ENCODE measurements at regions not wholly inside any gene's neighbourhood (a gene's known extent, or its start where the extent isn't known, plus 50 kb on each side); places are given as distances from the start of the nearest gene placed in this dataset.

- no TSS peak for BruUV-seq (replicated peaks)
- intact Hi-C loops (cut with micrococcal nuclease; ENCODE audit: unreplicated experiment) (no loop called here), in situ Hi-C loops (cut with HindIII; ENCODE audit: low pct_unique_long_range_greater_than_20kb, low sequenced_read_pairs) (no loop called here)
- Histone ChIP-seq H3K4me1 (ENCODE audit: control insufficient read depth, insufficient read depth, low read length) (peaks cover 23% of the 10 kb centered on the region), H3K9me3 (ENCODE audit: control insufficient read depth, insufficient read depth, low read depth, low read length) (no peaks in the 10 kb centered on the region), H3K4me3 (ENCODE audit: low read depth in 2 of 2, low read length in 2 of 2) (no peak overlapping the region), H3K27ac (ENCODE audit: low read length) (peak overlapping the region; percentile 91), H3K36me3 (ENCODE audit: control insufficient read depth, insufficient read depth, low read length) (no peaks in the 10 kb centered on the region), H3K27me3 (ENCODE audit: control insufficient read depth, insufficient read depth, low read length) (no peaks in the 10 kb centered on the region)
- ChIA-PET CTCF (no interaction called here), POLR2A (no interaction called here)
- no peak for DNase-seq (ENCODE audit: low read depth, low spot score)
- ATAC-seq: no peak
- TF ChIP-seq TCF7L2 (IDR thresholded peaks at IDR 0.05; ENCODE audit: low read depth, low read length) (no peak), CTCF (IDR thresholded peaks at IDR 0.05) (no peak), POLR2AphosphoS5 (IDR thresholded peaks at IDR 0.05; ENCODE audit: low read depth, low read length) (no peak), REST (IDR thresholded peaks at IDR 0.05; ENCODE audit: insufficient read depth in 1 of 2, low read depth in 2 of 2, low read length in 1 of 2) (no peak), SIN3A (IDR thresholded peaks at IDR 0.05; ENCODE audit: borderline replicate concordance, insufficient read depth, low read depth, low read length) (no peak)
Observed at GRCh38 chr10:33125111-33125510, 167.1 kb upstream of the ITGB1 start.

- CTCF ChIA-PET: interaction anchor here (0.8 kb wide), 1 partner anchor 70 kb away, joined by 3 read pairs; no protein-coding TSS in a partner anchor
- ATAC-seq: 0 out of 2 replicates have a peak, but pooled peaks have one; percentile 42
- intact Hi-C loops (cut with micrococcal nuclease; ENCODE audit: unreplicated experiment): no loop called here
Observed at GRCh38 chr10:33123680-33124079, 165.7 kb upstream of the ITGB1 start.

More at GRCh38 chr10:33123680-33124079, 165.7 kb upstream of the ITGB1 start:
- in situ Hi-C loops (cut with HindIII; ENCODE audit: low pct_unique_long_range_greater_than_20kb, low sequenced_read_pairs): no loop called here
- Histone ChIP-seq H3K4me3 (ENCODE audit: low read depth in 2 of 2, low read length in 2 of 2) (no peak overlapping the region), H3K9me3 (ENCODE audit: control insufficient read depth, insufficient read depth, low read depth, low read length) (no peaks in the 10 kb centered on the region), H3K27me3 (ENCODE audit: control insufficient read depth, insufficient read depth, low read length) (no peaks in the 10 kb centered on the region), H3K36me3 (ENCODE audit: control insufficient read depth, insufficient read depth, low read length) (no peaks in the 10 kb centered on the region), H3K4me1 (ENCODE audit: control insufficient read depth, insufficient read depth, low read length) (peaks cover 23% of the 10 kb centered on the region), H3K27ac (ENCODE audit: low read length) (peak overlapping the region; percentile 91)
- no TSS peak for BruUV-seq (replicated peaks)
- TF ChIP-seq REST (IDR thresholded peaks at IDR 0.05; ENCODE audit: insufficient read depth in 1 of 2, low read depth in 2 of 2, low read length in 1 of 2) (no peak), TCF7L2 (IDR thresholded peaks at IDR 0.05; ENCODE audit: low read depth, low read length) (no peak), POLR2AphosphoS5 (IDR thresholded peaks at IDR 0.05; ENCODE audit: low read depth, low read length) (no peak), SIN3A (IDR thresholded peaks at IDR 0.05; ENCODE audit: borderline replicate concordance, insufficient read depth, low read depth, low read length) (no peak)
- POLR2A ChIA-PET: no interaction called here
- DNase-seq (ENCODE audit: low read depth, low spot score): no peak
